ENCODE measurements at regions not wholly inside any gene's neighbourhood (a gene's known extent, or its start where the extent isn't known, plus 50 kb on each side); places are given as distances from the start of the nearest gene placed in this dataset.

DNA sequence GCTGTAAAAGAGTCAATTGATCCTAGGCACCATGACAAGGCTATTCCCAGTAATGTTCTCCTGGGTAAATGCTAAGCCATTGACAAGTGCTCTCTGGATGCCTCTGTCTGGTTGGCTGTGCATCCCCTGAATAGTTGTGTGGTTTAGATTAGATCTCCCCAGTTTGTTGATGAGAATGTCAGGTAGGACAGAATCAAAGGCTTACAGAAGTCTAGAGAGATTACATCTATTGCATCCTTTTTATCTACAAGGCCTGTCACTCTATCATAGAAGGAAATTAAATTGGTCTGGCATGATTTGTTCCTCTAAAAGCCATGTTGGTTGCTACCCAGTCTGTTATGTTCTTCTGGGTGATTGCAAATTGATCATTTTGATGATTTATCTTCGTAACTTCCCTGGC lies 548.3 kb downstream of the GATA3 start:
- H3K4me1 ChIP-seq (ENCODE audit: insufficient read depth) = no peaks in the 10 kb centered on the region
- H3K27ac ChIP-seq = no peak overlapping the region
- H3K27me3 ChIP-seq = no peaks in the 10 kb centered on the region
- DNase-seq = no peak
- no peaks in the 10 kb centered on the region for H3K36me3 ChIP-seq
- intact Hi-C loops (cut with DNase I) = no loop called here
- TF ChIP-seq POLR2A (IDR thresholded peaks at IDR 0.05) (no peak), EP300 (IDR thresholded peaks at IDR 0.05) (no peak)
- TF ChIP-seq, protein P1, sequence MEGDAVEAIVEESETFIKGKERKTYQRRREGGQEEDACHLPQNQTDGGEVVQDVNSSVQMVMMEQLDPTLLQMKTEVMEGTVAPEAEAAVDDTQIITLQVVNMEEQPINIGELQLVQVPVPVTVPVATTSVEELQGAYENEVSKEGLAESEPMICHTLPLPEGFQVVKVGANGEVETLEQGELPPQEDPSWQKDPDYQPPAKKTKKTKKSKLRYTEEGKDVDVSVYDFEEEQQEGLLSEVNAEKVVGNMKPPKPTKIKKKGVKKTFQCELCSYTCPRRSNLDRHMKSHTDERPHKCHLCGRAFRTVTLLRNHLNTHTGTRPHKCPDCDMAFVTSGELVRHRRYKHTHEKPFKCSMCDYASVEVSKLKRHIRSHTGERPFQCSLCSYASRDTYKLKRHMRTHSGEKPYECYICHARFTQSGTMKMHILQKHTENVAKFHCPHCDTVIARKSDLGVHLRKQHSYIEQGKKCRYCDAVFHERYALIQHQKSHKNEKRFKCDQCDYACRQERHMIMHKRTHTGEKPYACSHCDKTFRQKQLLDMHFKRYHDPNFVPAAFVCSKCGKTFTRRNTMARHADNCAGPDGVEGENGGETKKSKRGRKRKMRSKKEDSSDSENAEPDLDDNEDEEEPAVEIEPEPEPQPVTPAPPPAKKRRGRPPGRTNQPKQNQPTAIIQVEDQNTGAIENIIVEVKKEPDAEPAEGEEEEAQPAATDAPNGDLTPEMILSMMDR (IDR thresholded peaks at IDR 0.05) = no peak
- 80 to 95% (median 90%) methylated on average over 1 of the region's 1 CpG for WGBS, 3 donors
- no peaks in the 10 kb centered on the region for H3K9me3 ChIP-seq
- H3K4me3 ChIP-seq = no peak overlapping the region

DNA sequence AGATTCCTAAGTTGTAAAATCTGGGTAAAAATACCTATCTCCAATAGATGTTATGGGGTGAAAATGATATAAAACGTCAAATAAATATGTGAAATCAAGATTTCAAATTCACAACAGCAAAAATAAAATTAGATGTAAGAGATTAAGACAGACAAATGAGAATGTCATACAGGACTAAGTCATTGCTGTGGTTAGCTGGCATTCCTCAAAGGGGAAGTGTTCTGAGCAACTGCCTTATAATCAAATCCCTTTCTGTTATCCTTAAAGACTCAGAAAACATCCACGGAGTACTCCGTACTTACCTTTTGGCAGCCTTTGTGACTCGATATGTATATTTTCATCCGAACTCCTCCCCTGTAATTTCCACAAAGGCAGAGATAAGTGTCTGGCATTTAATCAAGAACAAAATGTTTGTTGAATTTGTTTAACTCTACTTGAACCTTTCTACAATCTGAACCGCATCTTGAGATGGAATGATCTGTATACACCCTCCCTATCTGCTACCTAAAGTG lies 559.6 kb downstream of the GATA3 start:
- no peak for TF ChIP-seq POLR2A (IDR thresholded peaks at IDR 0.05)
- TF ChIP-seq, protein P1 (IDR thresholded peaks at IDR 0.05) = no peak
- TF ChIP-seq EP300 (IDR thresholded peaks at IDR 0.05) = no peak
- Histone ChIP-seq H3K27ac (no peak overlapping the region), H3K36me3 (no peaks in the 10 kb centered on the region), H3K4me3 (no peak overlapping the region), H3K9me3 (no peaks in the 10 kb centered on the region), H3K4me1 (ENCODE audit: insufficient read depth) (no peaks in the 10 kb centered on the region), H3K27me3 (no peaks in the 10 kb centered on the region)
- no peak for DNase-seq
- 12 to 30% (median 15%) methylated on average over 6 of the region's 6 CpGs for WGBS, 3 donors
- intact Hi-C loops (cut with DNase I) = no loop called here

DNA sequence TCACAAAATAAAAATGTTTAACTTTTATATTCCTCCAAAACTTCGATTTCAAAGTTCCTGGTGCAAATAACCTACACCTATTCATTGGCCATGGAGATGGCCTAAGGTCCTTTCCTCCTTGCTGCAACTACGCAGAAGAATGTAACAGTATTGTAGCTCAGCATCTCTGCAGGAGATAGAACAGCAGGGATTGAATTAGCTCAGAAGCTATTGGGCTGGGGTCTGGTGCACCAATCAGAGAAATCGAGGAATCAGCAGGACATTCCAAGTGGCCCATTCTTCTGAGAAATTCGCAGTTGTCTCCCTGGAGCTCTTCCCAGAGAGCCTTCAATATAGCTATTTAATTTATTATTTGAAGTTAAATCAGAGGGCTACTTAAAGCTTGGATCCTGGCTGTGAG lies 560.6 kb downstream of the GATA3 start:
- Histone ChIP-seq H3K27ac (no peak overlapping the region), H3K4me1 (ENCODE audit: insufficient read depth) (no peaks in the 10 kb centered on the region), H3K27me3 (no peaks in the 10 kb centered on the region), H3K9me3 (no peaks in the 10 kb centered on the region), H3K36me3 (no peaks in the 10 kb centered on the region), H3K4me3 (no peak overlapping the region)
- TF ChIP-seq, protein P1 (IDR thresholded peaks at IDR 0.05) = no peak
- TF ChIP-seq EP300 (IDR thresholded peaks at IDR 0.05) = no peak
- no peak for TF ChIP-seq POLR2A (IDR thresholded peaks at IDR 0.05)
- intact Hi-C loops (cut with DNase I) = no loop called here
- 82 to 85% (median 82%) methylated on average over 4 of the region's 4 CpGs for WGBS, 3 donors
- DNase-seq = no peak

DNA sequence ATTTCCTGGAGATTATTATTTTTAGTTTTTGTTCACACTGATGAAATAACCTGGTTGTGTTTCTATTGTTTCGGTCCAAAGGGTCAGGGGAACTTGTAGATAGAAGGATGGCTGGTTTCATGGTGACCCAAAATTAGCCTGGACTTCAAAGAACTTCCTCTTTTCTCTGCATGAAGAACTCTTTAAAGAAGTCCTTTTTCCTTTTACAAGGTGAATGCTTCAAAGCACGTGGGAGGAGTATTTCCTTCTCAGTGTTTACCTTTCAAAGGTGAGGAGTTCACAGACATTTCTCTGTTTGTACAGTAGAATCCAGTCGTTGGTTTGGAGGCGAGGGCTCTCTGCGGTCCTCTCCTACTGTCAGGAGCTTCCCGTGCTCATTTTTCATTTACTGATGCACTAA lies 561.7 kb downstream of the GATA3 start:
- 13 to 24% (median 14%) methylated on average over 6 of the region's 6 CpGs for WGBS, 3 donors
- Histone ChIP-seq H3K36me3 (no peaks in the 10 kb centered on the region), H3K4me3 (no peak overlapping the region), H3K27me3 (no peaks in the 10 kb centered on the region), H3K27ac (no peak overlapping the region), H3K4me1 (ENCODE audit: insufficient read depth) (no peaks in the 10 kb centered on the region), H3K9me3 (no peaks in the 10 kb centered on the region)
- no peak for DNase-seq
- TF ChIP-seq, protein P1 (IDR thresholded peaks at IDR 0.05) = no peak
- no peak for TF ChIP-seq POLR2A (IDR thresholded peaks at IDR 0.05)
- no peak for TF ChIP-seq EP300 (IDR thresholded peaks at IDR 0.05)
- intact Hi-C loops (cut with DNase I) = no loop called here
